NT2/D1 (cell line): ENCODE measurements at regions not wholly inside any gene's neighbourhood (a gene's known extent, or its start where the extent isn't known, plus 50 kb on each side); places are given as distances from the start of the nearest gene placed in this dataset.

Experiments
- SUZ12 ChIP-seq: IDR thresholded peaks from 2 replicates; pipeline ENCODE4 v1.6.1; 2011; ENCODE audit not compliant: insufficient read length, insufficient read depth; ENCODE audit errors: extremely low read depth
- YY1 ChIP-seq: IDR thresholded peaks from 2 replicates; pipeline ENCODE4 v1.6.1; 2011; ENCODE audit not compliant: insufficient read length, insufficient read depth
- ZNF274 ChIP-seq: IDR thresholded peaks from 2 replicates; pipeline ENCODE4 v1.6.1; 2011; ENCODE audit warnings: mild to moderate bottlenecking, low read depth, low read length

DNA sequence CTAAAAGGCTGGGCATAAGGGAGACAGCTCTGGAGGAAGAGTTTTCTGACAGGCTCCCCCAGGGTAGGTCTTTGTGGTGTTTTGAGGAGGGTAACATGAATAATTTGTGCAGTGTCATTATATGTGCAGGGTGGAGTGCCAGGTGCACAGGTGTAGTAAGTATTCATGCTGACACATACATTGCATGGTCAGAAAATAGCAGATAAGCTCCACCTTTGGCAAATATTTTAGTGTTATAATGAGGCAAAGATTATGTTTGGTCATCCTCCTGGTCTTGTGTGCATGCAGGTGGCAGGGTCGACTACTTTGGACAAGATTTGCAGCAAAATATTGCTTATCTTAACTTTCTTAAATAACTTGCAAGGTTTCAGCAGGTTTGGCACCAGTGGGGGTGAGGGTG lies 910.4 kb upstream of the PCDH10 start:
- TF ChIP-seq YY1, result no peak
- no peak for TF ChIP-seq ZNF274
- no peak for TF ChIP-seq SUZ12
